GM23338 (cell line): ENCODE measurements at regions not wholly inside any gene's neighbourhood (a gene's known extent, or its start where the extent isn't known, plus 50 kb on each side); places are given as distances from the start of the nearest gene placed in this dataset.

ENCODE experiments used
- CREB1 ChIP-seq: fragments of 250-450 bp; sonication (Bioruptor Pico); IDR thresholded peaks from 2 replicates; pipeline ENCODE4 v1.5.0; 2020; ENCODE audit warnings: low read depth, mild to moderate bottlenecking, moderate library complexity
- ETS1 ChIP-seq: IDR thresholded peaks from 2 replicates; pipeline ENCODE4 v1.6.1; 2016; ENCODE audit warnings: antibody characterized with exemption
- EZH2 ChIP-seq: fragments of 200-600 bp; sonication (generic); IDR thresholded peaks from one replicate; pipeline ENCODE4 v1.8.0; 2017; ENCODE audit warnings: antibody characterized with exemption, mild to moderate bottlenecking, low read depth; ENCODE audit not compliant: unreplicated experiment
- EZH2phosphoT487 ChIP-seq: fragments of 200-600 bp; sonication (generic); IDR thresholded peaks from one replicate; pipeline ENCODE4 v1.8.1; 2018; ENCODE audit warnings: antibody characterized with exemption; ENCODE audit not compliant: unreplicated experiment
- POLR2AphosphoS5 ChIP-seq: IDR thresholded peaks from 2 replicates; pipeline ENCODE4 v1.6.1; 2016; ENCODE audit warnings: antibody characterized with exemption, low read depth
- ZNF331 ChIP-seq: fragments of 250-450 bp; sonication (Bioruptor Pico); IDR thresholded peaks from 2 replicates; pipeline ENCODE4 v1.5.0; 2020; ENCODE audit warnings: low read depth, mild to moderate bottlenecking, moderate library complexity
- TF ChIP-seq, protein P1 (sequence below), 2 experiments: fragments of 200-600 bp in 1 of 2; sonication (generic) in 1 of 2; conservative IDR thresholded peaks; 2 replicates each; pipeline versions ENCODE4 v1.5.1 to v1.6.1; 2016 to 2017; ENCODE audit warnings: antibody characterized with exemption in 2 of 2, low read depth in 2 of 2, mild to moderate bottlenecking in 2 of 2, moderate library complexity in 1 of 2
- TF ChIP-seq, protein P2 (sequence below): IDR thresholded peaks from one replicate; pipeline ENCODE4 v1.6.1; 2018; ENCODE audit warnings: antibody characterized with exemption; ENCODE audit not compliant: unreplicated experiment

DNA sequence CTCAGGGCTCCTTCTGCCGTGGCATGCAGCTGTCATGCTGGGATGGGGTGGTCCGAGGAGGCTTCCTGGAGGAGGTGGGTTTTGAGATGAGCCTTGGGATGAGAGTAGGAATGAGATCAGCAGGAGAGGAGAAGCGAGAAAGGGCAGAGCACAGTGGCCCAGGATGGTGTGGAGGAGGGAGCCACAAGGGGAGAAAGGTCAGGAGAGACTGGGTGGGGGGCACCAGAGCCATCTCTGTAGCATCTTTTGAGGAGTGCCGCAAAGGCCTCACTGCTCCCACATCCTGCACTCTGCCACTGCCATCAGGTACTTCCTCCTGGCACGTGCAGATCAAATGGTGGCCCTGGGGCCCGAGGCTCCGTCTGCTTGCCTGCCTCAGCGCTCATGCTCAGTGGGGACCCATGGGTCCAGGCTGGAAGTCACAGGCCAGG is 150.2 kb downstream of the MACROH2A1 start:
- TF ChIP-seq, protein P1, sequence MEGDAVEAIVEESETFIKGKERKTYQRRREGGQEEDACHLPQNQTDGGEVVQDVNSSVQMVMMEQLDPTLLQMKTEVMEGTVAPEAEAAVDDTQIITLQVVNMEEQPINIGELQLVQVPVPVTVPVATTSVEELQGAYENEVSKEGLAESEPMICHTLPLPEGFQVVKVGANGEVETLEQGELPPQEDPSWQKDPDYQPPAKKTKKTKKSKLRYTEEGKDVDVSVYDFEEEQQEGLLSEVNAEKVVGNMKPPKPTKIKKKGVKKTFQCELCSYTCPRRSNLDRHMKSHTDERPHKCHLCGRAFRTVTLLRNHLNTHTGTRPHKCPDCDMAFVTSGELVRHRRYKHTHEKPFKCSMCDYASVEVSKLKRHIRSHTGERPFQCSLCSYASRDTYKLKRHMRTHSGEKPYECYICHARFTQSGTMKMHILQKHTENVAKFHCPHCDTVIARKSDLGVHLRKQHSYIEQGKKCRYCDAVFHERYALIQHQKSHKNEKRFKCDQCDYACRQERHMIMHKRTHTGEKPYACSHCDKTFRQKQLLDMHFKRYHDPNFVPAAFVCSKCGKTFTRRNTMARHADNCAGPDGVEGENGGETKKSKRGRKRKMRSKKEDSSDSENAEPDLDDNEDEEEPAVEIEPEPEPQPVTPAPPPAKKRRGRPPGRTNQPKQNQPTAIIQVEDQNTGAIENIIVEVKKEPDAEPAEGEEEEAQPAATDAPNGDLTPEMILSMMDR (conservative IDR thresholded peaks at IDR 0.05; ENCODE audit: low read depth in 2 of 2) = no peak
- TF ChIP-seq EZH2phosphoT487 (no peak), EZH2 (no peak), ETS1 (no peak), POLR2AphosphoS5 (no peak), ZNF331 (CRISPR knock-in tag) (no peak), CREB1 (no peak)
- TF ChIP-seq, protein P2, sequence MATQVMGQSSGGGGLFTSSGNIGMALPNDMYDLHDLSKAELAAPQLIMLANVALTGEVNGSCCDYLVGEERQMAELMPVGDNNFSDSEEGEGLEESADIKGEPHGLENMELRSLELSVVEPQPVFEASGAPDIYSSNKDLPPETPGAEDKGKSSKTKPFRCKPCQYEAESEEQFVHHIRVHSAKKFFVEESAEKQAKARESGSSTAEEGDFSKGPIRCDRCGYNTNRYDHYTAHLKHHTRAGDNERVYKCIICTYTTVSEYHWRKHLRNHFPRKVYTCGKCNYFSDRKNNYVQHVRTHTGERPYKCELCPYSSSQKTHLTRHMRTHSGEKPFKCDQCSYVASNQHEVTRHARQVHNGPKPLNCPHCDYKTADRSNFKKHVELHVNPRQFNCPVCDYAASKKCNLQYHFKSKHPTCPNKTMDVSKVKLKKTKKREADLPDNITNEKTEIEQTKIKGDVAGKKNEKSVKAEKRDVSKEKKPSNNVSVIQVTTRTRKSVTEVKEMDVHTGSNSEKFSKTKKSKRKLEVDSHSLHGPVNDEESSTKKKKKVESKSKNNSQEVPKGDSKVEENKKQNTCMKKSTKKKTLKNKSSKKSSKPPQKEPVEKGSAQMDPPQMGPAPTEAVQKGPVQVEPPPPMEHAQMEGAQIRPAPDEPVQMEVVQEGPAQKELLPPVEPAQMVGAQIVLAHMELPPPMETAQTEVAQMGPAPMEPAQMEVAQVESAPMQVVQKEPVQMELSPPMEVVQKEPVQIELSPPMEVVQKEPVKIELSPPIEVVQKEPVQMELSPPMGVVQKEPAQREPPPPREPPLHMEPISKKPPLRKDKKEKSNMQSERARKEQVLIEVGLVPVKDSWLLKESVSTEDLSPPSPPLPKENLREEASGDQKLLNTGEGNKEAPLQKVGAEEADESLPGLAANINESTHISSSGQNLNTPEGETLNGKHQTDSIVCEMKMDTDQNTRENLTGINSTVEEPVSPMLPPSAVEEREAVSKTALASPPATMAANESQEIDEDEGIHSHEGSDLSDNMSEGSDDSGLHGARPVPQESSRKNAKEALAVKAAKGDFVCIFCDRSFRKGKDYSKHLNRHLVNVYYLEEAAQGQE = no peak
